NT2/D1 (cell line): ENCODE measurements at regions not wholly inside any gene's neighbourhood (a gene's known extent, or its start where the extent isn't known, plus 50 kb on each side); places are given as distances from the start of the nearest gene placed in this dataset.

Source experiments
- DNase-seq: peaks from one replicate; pipeline ENCODE4 v3.0.0-alpha.2; 2011; ENCODE audit warnings: low read depth, low spot score
- H3K27me3 ChIP-seq: 2 replicates; pipeline ENCODE4 v1.6.0; 2011; ENCODE audit warnings: mild to moderate bottlenecking; ENCODE audit not compliant: insufficient read length, insufficient read depth
- H3K36me3 ChIP-seq: 2 replicates; pipeline ENCODE4 v1.6.1; 2011; ENCODE audit warnings: mild to moderate bottlenecking, low read length, mixed read lengths; ENCODE audit not compliant: insufficient read depth, insufficient read length
- H3K4me1 ChIP-seq: 2 replicates; pipeline ENCODE4 v1.5.1; 2011; ENCODE audit not compliant: insufficient read depth, insufficient read length
- H3K4me3 ChIP-seq: 2 replicates; pipeline ENCODE4 v1.5.1; 2011; ENCODE audit warnings: low read depth; ENCODE audit not compliant: insufficient read length
- H3K9ac ChIP-seq: 2 replicates; pipeline ENCODE4 v1.6.0; 2011; ENCODE audit warnings: low read depth; ENCODE audit not compliant: insufficient read length
- H3K9me3 ChIP-seq: 2 replicates; pipeline ENCODE4 v1.5.1; 2011; ENCODE audit warnings: mild to moderate bottlenecking, low read length; ENCODE audit not compliant: insufficient read depth
- SUZ12 ChIP-seq: IDR thresholded peaks from 2 replicates; pipeline ENCODE4 v1.6.1; 2011; ENCODE audit not compliant: insufficient read length, insufficient read depth; ENCODE audit errors: extremely low read depth
- YY1 ChIP-seq: IDR thresholded peaks from 2 replicates; pipeline ENCODE4 v1.6.1; 2011; ENCODE audit not compliant: insufficient read length, insufficient read depth
- ZNF274 ChIP-seq: IDR thresholded peaks from 2 replicates; pipeline ENCODE4 v1.6.1; 2011; ENCODE audit warnings: mild to moderate bottlenecking, low read depth, low read length

DNA sequence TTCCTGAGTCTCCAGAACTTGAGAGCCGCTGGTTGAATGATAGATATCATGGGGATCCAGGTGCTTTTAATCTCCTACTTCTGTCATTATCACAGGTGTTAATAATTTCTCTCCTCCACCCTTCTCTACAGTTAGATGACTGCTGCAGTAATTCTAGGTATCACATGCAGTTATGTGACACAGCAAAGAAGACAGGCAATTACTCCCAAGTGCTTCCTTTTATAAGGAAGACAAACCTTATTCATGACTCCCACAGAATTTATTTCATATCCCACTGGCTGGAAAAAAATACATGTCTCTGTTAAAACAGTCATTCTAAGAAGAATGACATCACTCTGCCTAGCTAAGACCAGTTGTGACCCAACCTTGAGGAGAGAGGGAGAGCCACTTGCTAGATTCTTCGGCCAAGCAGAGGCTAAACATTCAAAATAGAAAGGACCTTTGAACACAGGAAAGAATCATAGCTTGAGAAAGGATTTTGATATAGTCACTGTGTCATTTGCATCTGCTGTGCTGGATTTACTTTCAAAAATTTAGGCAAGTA, 500.6 kb downstream of the SI start:
- no peak for DNase-seq
- TF ChIP-seq YY1 = no peak
- no peak for TF ChIP-seq ZNF274
- no peak for TF ChIP-seq SUZ12

DNA sequence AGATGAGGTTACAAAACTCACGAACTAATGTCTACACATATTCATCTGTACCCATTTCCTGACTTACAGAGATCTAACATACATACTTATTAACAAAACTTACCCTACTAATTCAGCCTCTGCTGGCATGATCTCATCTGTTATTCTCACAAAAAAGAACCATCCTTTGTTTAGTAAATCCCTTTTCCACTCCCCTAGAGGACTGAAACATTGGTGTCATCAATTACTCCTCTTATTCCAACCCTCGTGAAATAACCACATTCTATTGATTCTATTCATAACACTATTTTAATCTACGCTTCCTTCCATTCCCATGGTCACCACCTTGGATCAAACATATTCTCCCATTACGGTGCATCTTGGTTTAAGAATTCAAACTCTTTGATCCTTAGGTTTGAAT, 505.9 kb downstream of the SI start:
- TF ChIP-seq YY1 = no peak
- DNase-seq = no peak
- H3K4me3 ChIP-seq = no peak overlapping the region
- no peaks in the 10 kb centered on the region for H3K27me3 ChIP-seq
- H3K9me3 ChIP-seq = no peaks in the 10 kb centered on the region
- H3K4me1 ChIP-seq = no peaks in the 10 kb centered on the region
- no peaks in the 10 kb centered on the region for H3K36me3 ChIP-seq
- no peak overlapping the region for H3K9ac ChIP-seq

More for the DNA sequence above, 500.6 kb downstream of the SI start:
- Histone ChIP-seq H3K9me3 (no peaks in the 10 kb centered on the region), H3K27me3 (no peaks in the 10 kb centered on the region), H3K4me3 (no peak overlapping the region), H3K36me3 (no peaks in the 10 kb centered on the region), H3K9ac (no peak overlapping the region), H3K4me1 (no peaks in the 10 kb centered on the region)

DNA sequence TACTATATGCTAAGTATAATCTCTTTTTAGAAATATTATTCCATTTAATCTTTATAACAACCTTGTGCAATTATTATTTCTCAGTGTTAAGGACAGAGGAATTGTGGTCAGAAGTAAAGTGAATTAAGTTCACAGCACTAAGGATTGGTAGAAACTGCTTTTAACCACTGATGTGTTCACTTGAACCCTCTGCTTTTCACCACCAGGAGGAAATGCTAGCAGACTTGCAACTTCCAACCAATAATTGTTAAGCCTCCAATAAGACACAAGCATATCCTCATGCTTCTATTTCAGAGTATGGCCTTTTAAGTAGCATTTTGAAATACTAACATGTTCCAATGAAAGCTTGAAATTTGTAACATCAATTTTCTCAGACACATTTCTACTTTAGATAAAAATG, 527.4 kb downstream of the SI start:
- TF ChIP-seq SUZ12 (no peak), YY1 (no peak), ZNF274 (no peak)
- H3K9me3 ChIP-seq = no peaks in the 10 kb centered on the region
- no peak for DNase-seq

DNA sequence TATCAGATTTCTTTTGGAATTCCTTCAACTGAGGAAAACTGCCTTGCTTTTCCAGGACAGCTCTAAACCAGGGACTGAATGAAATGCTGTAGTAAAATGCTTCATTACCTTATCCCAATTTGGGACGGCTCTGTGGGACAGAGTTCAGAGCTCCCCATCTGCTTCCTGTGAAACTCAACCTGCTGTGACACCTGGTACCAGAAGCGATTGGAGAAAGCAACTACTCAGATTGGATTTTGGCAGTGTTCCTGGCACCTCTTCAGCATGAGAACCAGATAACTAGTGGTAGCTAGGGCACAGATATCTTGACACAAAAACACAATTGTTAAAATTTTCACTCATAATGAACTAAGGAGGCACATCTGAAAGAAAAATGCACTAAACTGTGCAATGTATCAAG, 539.1 kb downstream of the SI start:
- DNase-seq = no peak
- H3K27me3 ChIP-seq = no peaks in the 10 kb centered on the region
- no peak overlapping the region for H3K9ac ChIP-seq
- H3K9me3 ChIP-seq = no peaks in the 10 kb centered on the region
- H3K4me3 ChIP-seq = no peak overlapping the region
- H3K4me1 ChIP-seq = no peaks in the 10 kb centered on the region
- TF ChIP-seq SUZ12 (no peak), ZNF274 (no peak), YY1 (no peak)
- H3K36me3 ChIP-seq = no peaks in the 10 kb centered on the region

More for the DNA sequence above, 527.4 kb downstream of the SI start:
- no peaks in the 10 kb centered on the region for H3K27me3 ChIP-seq
- no peak overlapping the region for H3K4me3 ChIP-seq
- H3K9ac ChIP-seq = no peak overlapping the region
- no peaks in the 10 kb centered on the region for H3K4me1 ChIP-seq
- no peaks in the 10 kb centered on the region for H3K36me3 ChIP-seq

GRCh38 chr3:164537485-164537884, 540.8 kb downstream of the SI start:
- TF ChIP-seq ZNF274 (no peak), SUZ12 (no peak), YY1 (no peak)
- DNase-seq = no peak

DNA sequence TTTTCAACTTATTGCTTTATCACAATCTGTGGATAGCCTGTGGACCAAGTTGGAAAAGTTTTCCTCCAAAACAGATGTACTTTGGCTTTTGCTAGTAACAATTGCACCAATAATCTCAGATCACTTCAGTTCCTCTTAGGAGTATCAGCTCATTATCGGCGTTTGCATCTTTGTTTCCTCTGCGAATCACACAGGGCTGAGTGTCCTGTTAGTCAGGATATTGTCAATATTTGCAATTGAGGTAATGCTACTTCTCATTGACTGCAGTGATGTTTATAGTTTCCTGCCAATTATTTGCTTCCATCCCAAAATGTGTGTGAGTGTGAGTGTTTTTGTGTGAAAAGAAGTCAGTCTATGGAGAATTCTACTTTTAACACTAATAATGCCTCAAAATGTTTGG, 545.0 kb downstream of the SI start:
- Histone ChIP-seq H3K4me1 (no peaks in the 10 kb centered on the region), H3K36me3 (no peaks in the 10 kb centered on the region), H3K27me3 (no peaks in the 10 kb centered on the region), H3K9ac (no peak overlapping the region), H3K9me3 (no peaks in the 10 kb centered on the region), H3K4me3 (no peak overlapping the region)
- TF ChIP-seq SUZ12 (no peak), YY1 (no peak), ZNF274 (no peak)
- no peak for DNase-seq

More at GRCh38 chr3:164537485-164537884, 540.8 kb downstream of the SI start:
- Histone ChIP-seq H3K4me3 (no peak overlapping the region), H3K4me1 (no peaks in the 10 kb centered on the region), H3K36me3 (no peaks in the 10 kb centered on the region), H3K9ac (no peak overlapping the region), H3K27me3 (no peaks in the 10 kb centered on the region), H3K9me3 (no peaks in the 10 kb centered on the region)

- H3K36me3 ChIP-seq = no peaks in the 10 kb centered on the region
- H3K4me1 ChIP-seq = no peaks in the 10 kb centered on the region
- peaks cover 13% of the 10 kb centered on the region; the same call in 1 of the 2 replicates for H3K9me3 ChIP-seq
- no peak overlapping the region for H3K9ac ChIP-seq
- TF ChIP-seq YY1 (no peak), SUZ12 (no peak), ZNF274 (no peak)
- no peaks in the 10 kb centered on the region for H3K27me3 ChIP-seq
- no peak overlapping the region for H3K4me3 ChIP-seq
- DNase-seq = no peak
Measured at GRCh38 chr3:164526250-164526649, 552.0 kb downstream of the SI start.
